ENCODE measurements at regions not wholly inside any gene's neighbourhood (a gene's known extent, or its start where the extent isn't known, plus 50 kb on each side); places are given as distances from the start of the nearest gene placed in this dataset.

DNA sequence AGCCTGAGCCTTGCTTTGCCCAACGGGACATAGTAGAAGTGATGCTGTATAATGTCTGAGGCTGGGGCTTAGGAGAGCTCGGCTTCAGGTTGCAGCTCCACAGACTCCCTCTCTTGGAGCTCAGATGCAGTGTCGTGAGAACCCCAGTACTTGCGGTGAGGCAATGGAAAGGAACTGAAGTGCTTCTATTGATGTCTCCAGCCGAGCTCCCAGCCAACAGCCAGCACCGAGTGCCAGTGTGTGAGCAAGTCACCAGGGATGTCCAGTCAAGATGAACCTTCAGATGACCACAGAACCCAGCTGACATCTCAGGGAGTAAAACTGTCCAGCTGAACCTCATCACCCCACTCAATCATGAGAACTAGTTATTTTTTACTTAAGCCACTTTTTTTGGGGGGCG, 268.1 kb downstream of the IRF8 start:
- no peak overlapping the region for H3K27ac ChIP-seq
- 65 to 77% methylated on average over 7 of the region's 7 CpGs for WGBS, 2 donors
- peaks cover 0 to 30% (median 0%) of the 10 kb centered on the region in 4 donors for H3K9me3 ChIP-seq
- no peaks in the 10 kb centered on the region for H3K27me3 ChIP-seq
- no peaks in the 10 kb centered on the region for H3K36me3 ChIP-seq
- TF ChIP-seq POLR2A (IDR thresholded peaks at IDR 0.05), result no peak
- TF ChIP-seq EP300 (IDR thresholded peaks at IDR 0.05), result no peak
- TF ChIP-seq, protein P1, sequence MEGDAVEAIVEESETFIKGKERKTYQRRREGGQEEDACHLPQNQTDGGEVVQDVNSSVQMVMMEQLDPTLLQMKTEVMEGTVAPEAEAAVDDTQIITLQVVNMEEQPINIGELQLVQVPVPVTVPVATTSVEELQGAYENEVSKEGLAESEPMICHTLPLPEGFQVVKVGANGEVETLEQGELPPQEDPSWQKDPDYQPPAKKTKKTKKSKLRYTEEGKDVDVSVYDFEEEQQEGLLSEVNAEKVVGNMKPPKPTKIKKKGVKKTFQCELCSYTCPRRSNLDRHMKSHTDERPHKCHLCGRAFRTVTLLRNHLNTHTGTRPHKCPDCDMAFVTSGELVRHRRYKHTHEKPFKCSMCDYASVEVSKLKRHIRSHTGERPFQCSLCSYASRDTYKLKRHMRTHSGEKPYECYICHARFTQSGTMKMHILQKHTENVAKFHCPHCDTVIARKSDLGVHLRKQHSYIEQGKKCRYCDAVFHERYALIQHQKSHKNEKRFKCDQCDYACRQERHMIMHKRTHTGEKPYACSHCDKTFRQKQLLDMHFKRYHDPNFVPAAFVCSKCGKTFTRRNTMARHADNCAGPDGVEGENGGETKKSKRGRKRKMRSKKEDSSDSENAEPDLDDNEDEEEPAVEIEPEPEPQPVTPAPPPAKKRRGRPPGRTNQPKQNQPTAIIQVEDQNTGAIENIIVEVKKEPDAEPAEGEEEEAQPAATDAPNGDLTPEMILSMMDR (IDR thresholded peaks at IDR 0.05), result no peak
- no peak for DNase-seq (ENCODE audit: low spot score in 2 of 2)
- no peak overlapping the region for H3K4me3 ChIP-seq
- H3K4me1 ChIP-seq, result no peaks in the 10 kb centered on the region

DNA sequence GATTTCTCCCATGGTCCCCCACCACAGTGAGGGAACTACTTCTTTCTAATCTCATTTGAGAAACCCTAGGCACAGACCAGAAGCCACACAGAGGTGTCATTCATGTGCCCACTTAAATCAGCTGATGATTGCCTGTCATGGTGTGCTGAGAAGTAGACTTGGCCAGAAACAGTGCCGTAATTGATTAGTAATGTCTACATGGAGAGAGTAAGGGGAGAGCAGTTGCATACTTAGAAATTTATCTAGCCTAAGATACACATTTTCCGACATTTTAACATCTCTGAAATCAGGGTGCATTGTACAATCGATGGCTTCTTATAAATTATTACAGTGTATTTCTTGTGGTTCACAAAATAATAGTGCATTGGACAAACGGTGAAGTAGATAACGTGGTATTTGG, 271.8 kb downstream of the IRF8 start:
- WGBS, 2 donors, result 77 to 78% methylated on average over 5 of the region's 5 CpGs
- peaks cover 0 to 15% (median 0%) of the 10 kb centered on the region in 4 donors for H3K9me3 ChIP-seq
- H3K27ac ChIP-seq, result no peak overlapping the region

DNA sequence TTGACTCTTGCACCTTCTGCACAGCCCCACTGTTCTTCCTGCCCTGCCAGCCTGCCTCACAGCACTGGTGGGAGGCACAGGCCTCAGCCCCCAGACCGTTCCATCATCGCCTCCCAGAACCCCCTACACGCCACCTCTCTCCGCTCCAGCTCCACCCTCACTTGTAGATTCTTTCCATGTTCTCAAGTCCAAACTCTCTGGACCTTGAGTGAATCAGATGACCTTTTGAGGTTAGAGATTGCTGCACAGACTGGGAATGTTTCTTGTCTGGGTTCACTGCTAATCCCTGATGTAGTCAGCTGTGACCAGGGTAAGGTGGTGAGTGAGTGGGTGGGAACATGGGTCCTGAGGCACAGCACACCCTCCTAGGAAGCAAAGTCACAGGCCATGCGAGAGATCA, 272.4 kb downstream of the IRF8 start:
- H3K36me3 ChIP-seq, result no peaks in the 10 kb centered on the region
- H3K27ac ChIP-seq, result no peak overlapping the region
- H3K9me3 ChIP-seq, result peaks cover 0 to 9% (median 0%) of the 10 kb centered on the region in 4 donors
- TF ChIP-seq POLR2A (IDR thresholded peaks at IDR 0.05) (no peak), EP300 (IDR thresholded peaks at IDR 0.05) (no peak)
- TF ChIP-seq, protein P1 (IDR thresholded peaks at IDR 0.05), result no peak
- no peaks in the 10 kb centered on the region for H3K27me3 ChIP-seq
- 79 to 82% methylated on average over 5 of the region's 5 CpGs for WGBS, 2 donors
- DNase-seq (ENCODE audit: low spot score in 2 of 2), result no peak
- H3K4me3 ChIP-seq, result no peak overlapping the region
- H3K4me1 ChIP-seq, result no peaks in the 10 kb centered on the region

More for the DNA sequence above, 271.8 kb downstream of the IRF8 start:
- H3K27me3 ChIP-seq, result no peaks in the 10 kb centered on the region
- TF ChIP-seq, protein P1 (IDR thresholded peaks at IDR 0.05), result no peak
- TF ChIP-seq POLR2A (IDR thresholded peaks at IDR 0.05) (no peak), EP300 (IDR thresholded peaks at IDR 0.05) (no peak)
- no peak overlapping the region for H3K4me3 ChIP-seq
- no peaks in the 10 kb centered on the region for H3K36me3 ChIP-seq
- H3K4me1 ChIP-seq, result no peaks in the 10 kb centered on the region
- no peak for DNase-seq (ENCODE audit: low spot score in 2 of 2)

DNA sequence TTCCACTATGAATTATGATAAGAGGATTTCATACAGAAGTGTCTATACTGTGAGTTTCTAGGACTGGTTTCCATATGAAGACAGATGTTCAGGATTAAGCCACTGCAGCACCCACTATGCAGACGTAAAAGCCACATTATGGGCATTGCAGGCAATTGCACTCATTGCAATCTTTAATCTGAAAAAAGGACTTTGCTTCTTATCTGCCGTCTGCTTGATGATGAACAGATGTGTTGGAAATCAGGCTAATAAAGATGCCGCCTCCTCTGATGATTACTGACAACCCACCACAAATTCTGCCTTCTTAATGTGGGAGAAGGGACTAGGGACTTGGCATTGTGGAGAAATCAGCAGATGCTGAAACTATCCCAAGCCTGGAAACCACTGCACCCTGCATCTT, 276.9 kb downstream of the IRF8 start:
- no peak overlapping the region for H3K4me3 ChIP-seq
- H3K27me3 ChIP-seq, result no peaks in the 10 kb centered on the region
- WGBS, 2 donors, result 59 to 64% methylated on average over 3 of the region's 3 CpGs
- H3K36me3 ChIP-seq, result no peaks in the 10 kb centered on the region
- no peak overlapping the region for H3K27ac ChIP-seq
- H3K9me3 ChIP-seq, result peaks cover 0 to 5% (median 0%) of the 10 kb centered on the region in 4 donors
- no peaks in the 10 kb centered on the region for H3K4me1 ChIP-seq
- no peak for TF ChIP-seq EP300 (IDR thresholded peaks at IDR 0.05)
- DNase-seq (ENCODE audit: low spot score in 2 of 2), result no peak

DNA sequence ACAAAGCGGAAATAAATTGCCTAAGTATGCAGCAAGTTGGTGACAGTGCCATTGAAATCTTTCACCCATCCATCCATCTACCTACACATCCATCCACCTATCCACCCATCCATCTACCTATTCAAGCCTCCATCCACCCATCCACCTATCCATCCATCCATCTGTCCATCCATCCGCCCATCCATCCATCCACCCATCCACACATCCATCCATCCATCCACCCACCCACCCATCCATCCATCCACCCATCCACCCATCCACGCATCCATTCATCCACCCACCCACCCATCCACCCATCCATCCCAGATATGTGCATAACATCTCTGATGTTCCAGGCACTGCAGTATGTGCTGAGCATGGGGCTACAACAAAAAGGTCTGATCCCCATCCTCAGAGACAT, 277.5 kb downstream of the IRF8 start:
- H3K9me3 ChIP-seq, result peaks cover 0 to 6% (median 0%) of the 10 kb centered on the region in 4 donors
- no peak overlapping the region for H3K27ac ChIP-seq
- no peak overlapping the region for H3K4me3 ChIP-seq
- no peaks in the 10 kb centered on the region for H3K4me1 ChIP-seq
- no peak for DNase-seq (ENCODE audit: low spot score in 2 of 2)
- 87 to 94% methylated on average over 3 of the region's 3 CpGs for WGBS, 2 donors
- no peaks in the 10 kb centered on the region for H3K36me3 ChIP-seq
- H3K27me3 ChIP-seq, result no peaks in the 10 kb centered on the region
- TF ChIP-seq, protein P1 (IDR thresholded peaks at IDR 0.05), result no peak
- no peak for TF ChIP-seq EP300 (IDR thresholded peaks at IDR 0.05)
- TF ChIP-seq POLR2A (IDR thresholded peaks at IDR 0.05), result no peak

DNA sequence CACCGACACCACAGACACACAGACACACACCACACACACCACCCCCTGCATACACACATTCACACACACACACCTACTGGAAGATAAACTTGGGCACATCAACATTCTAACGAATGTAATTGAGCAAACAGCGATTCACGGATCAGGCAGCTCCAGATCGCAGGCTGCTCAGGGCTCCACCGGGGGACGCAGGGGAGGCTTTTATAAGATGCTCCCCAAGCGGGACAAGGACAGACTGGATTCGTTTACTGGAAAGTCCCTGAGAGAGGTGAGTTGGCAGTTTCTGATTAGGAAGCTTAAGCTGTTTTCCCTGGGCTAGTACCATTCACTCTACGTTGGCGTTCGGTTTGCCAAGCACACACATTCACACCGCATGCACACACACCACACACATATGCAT, 281.3 kb downstream of the IRF8 start:
- no peaks in the 10 kb centered on the region for H3K27me3 ChIP-seq
- no peak for DNase-seq (ENCODE audit: low spot score in 2 of 2)
- 76 to 82% methylated on average over 13 of the region's 13 CpGs for WGBS, 2 donors
- no peak overlapping the region for H3K4me3 ChIP-seq
- peaks cover 0 to 8% (median 0%) of the 10 kb centered on the region in 4 donors for H3K9me3 ChIP-seq
- H3K36me3 ChIP-seq, result no peaks in the 10 kb centered on the region
- no peaks in the 10 kb centered on the region for H3K4me1 ChIP-seq
- TF ChIP-seq POLR2A (IDR thresholded peaks at IDR 0.05) (no peak), EP300 (IDR thresholded peaks at IDR 0.05) (no peak)
- TF ChIP-seq, protein P1 (IDR thresholded peaks at IDR 0.05), result no peak
- H3K27ac ChIP-seq, result no peak overlapping the region

Data from tibial nerve (tissue), 4 donors.